CD1c-positive myeloid dendritic cell (primary cell): ENCODE measurements at regions not wholly inside any gene's neighbourhood (a gene's known extent, or its start where the extent isn't known, plus 50 kb on each side); places are given as distances from the start of the nearest gene placed in this dataset.

Experiments
- DNase-seq: peaks from one replicate; pipeline ENCODE4 v3.0.0-alpha.2; 2016; ENCODE audit errors: extremely low spot score

DNA sequence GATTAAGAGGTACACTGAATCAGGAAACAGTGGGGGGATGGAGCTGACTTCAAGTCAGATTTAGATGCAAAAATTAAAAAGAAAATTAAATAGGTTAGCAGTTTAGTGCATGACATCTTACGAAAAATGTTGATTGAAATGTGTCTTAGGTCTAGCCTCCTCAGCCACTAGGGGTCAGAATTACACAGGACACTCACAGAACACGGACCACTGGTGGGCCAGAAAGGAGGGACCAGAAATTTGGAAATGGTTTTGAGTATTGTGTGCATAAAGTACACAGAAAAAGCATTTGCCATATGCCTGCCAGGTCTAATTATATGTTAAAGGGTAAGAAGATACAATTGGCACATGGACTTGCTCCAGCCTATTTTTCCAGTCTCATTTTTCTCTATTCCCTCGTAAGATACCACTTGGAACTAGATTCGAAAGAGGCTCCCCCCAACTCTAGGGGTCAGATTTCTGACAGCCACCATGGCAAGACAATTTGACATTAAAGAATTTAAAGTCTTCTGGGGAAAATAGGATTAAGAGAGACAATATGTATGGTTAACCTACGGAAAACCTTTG is 550.2 kb upstream of the SETBP1 start:
- DNase-seq: peak; percentile 20

DNA sequence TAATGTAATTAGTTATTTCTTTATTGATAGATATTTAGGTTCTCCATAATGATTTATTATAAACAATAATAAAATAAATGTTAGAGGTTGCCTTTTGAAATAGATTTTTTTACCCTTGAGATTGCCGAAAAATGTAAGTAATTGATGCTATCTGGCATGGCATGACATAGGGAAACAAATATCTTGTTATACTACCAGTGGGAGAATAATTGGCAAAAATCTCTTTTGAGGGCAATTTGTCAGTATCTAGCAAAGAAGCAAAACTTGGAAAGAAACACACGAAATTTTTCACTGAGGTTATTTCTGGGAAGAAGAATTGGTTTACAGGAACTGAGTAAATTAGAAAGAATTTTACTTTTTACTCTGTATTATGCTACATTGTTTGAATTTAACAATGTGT is 547.2 kb upstream of the SETBP1 start:
- DNase-seq: no peak

- no peak for DNase-seq
Measured at GRCh38 chr18:44134447-44134846, 546.2 kb upstream of the SETBP1 start.

GRCh38 chr18:44135741-44136140 is 544.9 kb upstream of the SETBP1 start:
- no peak for DNase-seq

- no peak for DNase-seq
Measured at GRCh38 chr18:44136326-44136725, 544.4 kb upstream of the SETBP1 start.

- DNase-seq: no peak
Measured at GRCh38 chr18:44143072-44143471, 537.6 kb upstream of the SETBP1 start.

GRCh38 chr18:44149706-44150105 is 531.0 kb upstream of the SETBP1 start:
- DNase-seq: no peak

GRCh38 chr18:44153981-44154380 is 526.7 kb upstream of the SETBP1 start:
- DNase-seq: no peak

DNA sequence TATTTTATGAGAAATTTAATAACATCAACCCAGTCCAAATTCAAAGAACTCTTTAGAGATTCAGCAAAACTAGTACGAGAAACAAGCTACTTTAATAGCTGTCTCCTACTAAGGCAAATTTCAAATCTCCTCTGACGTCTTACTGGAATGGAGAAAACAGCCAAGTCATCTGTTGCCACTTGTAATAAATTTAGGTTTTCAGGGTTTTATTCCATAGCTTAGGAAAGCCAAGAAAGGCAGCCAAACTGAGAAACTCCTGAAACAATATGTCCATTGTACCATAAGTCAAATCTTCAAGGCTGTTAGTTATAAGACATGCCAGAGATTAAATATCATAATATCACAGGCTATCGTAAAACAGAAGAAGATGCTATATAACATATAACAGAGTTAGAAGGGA is 524.6 kb upstream of the SETBP1 start:
- DNase-seq: no peak

GRCh38 chr18:44156776-44157335 is 523.8 kb upstream of the SETBP1 start:
- no peak for DNase-seq

GRCh38 chr18:44170208-44170880 is 510.3 kb upstream of the SETBP1 start:
- DNase-seq: no peak

DNA sequence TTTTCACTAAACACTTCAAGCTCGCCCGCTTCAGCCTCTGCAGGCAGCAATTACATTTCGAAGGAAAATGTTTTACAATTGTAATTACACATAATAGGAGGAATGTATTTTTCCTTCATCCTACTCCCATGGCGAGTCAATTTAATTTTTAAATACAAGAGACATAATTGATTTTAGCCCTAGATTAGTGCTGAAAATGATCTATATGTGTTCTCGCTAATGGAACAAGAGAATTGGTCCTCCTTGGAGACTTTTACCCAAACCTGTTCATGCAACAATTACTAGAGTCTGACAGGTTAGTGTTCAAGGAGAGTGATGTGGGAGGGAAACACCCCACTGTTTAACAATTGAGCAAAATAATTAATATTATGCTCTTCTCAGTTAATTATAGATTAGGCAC is 509.4 kb upstream of the SETBP1 start:
- DNase-seq: no peak

DNA sequence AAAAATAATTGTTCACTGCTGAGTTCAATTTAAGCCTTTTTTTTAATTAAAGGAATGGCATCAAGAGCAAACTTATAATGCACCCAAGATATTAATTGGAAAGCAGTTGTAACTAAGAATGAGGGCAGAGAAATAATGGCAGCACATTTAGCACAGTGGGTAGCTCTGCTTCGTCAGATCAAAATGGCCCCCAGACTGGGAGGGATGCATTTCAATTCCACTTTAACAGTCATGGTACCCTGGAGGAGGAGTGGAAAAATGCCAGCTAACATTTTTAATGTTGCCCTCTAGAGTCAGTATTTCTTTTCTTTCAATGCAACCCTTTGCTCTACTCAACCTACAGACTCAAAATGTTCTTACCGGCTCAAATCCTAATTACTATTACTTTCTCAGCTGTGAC is 504.8 kb upstream of the SETBP1 start:
- DNase-seq: no peak

DNA sequence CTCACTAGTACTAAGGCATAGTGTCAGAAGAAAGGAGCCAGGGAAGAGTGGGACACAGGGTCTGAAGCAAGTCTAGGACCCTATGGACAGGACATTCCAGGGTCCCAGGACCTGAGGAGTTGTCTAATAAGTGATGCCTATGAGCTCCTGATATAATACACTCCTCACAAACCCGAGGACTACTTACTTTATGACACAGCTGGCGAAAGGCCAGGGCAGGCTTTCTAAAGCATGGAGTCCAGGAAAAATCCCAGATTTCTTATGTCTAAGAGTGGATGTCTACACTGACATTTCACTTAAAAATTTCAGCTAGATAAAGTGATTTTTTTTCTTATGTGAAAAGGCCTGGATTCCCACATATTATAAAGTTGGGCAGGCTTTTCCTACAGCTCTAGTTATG is 502.2 kb upstream of the SETBP1 start:
- DNase-seq: no peak

- no peak for DNase-seq
Measured at GRCh38 chr18:44179693-44180092, 501.0 kb upstream of the SETBP1 start.

GRCh38 chr18:44180683-44181082 is 500.0 kb upstream of the SETBP1 start:
- no peak for DNase-seq

- no peak for DNase-seq
Measured at GRCh38 chr18:44181951-44182747, 498.5 kb upstream of the SETBP1 start.

DNA sequence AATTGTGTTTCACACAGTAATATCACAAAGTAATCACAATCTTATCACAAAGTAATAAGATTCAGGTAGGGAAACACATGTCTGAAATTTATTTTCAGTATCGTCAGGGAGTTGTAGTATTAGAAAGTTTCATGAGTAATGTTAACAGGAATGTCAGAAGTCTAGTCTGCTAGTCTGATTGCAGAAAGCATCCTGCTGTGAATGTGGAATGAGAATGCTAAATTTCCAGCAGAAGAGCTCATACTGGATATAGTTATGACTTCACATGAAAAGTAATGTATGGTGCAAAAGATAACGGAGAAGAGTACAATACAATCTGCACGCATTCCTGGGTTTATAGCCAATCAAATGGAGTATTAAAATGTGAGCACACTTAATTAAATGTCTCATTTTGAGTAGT is 494.7 kb upstream of the SETBP1 start:
- no peak for DNase-seq

- no peak for DNase-seq
Measured at GRCh38 chr18:44187090-44187489, 493.6 kb upstream of the SETBP1 start.

- no peak for DNase-seq
Measured at GRCh38 chr18:44195394-44196140, 485.1 kb upstream of the SETBP1 start.

DNA sequence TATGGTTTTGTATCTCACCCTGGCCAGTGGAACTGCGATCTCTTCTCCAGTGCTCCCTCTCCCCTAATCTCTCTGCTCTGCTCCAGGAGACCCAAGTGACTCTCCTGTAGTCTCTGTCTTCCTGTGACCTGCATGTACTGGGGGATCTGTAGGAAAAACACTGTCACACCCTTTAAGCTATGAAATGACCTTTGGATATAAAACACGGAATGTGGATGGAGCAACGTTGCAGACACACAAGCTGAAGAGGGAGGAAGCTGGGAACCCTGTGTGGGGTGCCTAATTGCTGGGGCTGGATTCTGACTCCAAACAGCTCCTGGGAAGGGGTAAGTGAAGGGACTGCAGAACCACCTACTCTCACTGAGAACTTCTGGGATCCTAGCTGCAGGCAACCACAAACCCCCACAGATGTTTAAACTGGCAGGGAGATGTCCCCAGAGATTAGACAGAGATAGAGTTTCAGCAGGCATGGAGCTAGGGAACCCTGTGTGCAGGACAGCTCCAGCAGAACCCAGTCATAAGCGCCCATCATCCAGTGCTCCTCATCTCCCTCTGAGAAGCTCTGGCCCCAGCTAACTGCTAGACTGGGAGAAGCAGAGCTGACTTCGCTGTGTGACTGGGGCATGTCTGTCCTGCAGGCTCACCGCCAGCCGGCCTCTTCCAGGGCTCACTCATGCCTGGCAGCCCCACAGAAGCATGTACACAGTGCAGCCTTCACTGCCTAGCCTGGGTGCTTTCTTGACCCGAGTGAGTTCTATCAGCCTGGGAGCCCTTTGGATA is 482.7 kb upstream of the SETBP1 start:
- DNase-seq: no peak
